IMR-90 (cell line): ENCODE measurements at regions not wholly inside any gene's neighbourhood (a gene's known extent, or its start where the extent isn't known, plus 50 kb on each side); places are given as distances from the start of the nearest gene placed in this dataset.

Experiments used
- ATAC-seq: fragments of 200-7000 bp; cut with Tn5 transposase; 2 replicates; pipeline ENCODE4 v1.9.1; 2020; ENCODE audit warnings: low read depth, mild to moderate bottlenecking, moderate library complexity
- BruUV-seq: library from RNA; stranded (reverse); fragments of 400-500 nt; replicated peaks from 2 replicates; lab custom pipeline; 2021; lab: Mats Ljungman, UMichigan
- CTCF ChIA-PET: fragments of 300-600 bp; formaldehyde crosslinking; extraction: SDS; loops from one replicate; lab custom pipeline; 2021; ENCODE audit warnings: antibody characterized with exemption; lab: Yijun Ruan, JAX
- POLR2A ChIA-PET: fragments of 300-600 bp; sonication (Branson Sonifier 250); formaldehyde crosslinking; loops from one replicate; lab custom pipeline; 2022; ENCODE audit warnings: antibody characterized with exemption; ENCODE audit not compliant: unreplicated experiment; lab: Charles Lee
- DNase-seq: peaks from one replicate; pipeline ENCODE4 v3.0.0; 2013
- H2AFZ ChIP-seq: replicated peaks from 2 replicates; pipeline ENCODE3; 2013; ENCODE audit warnings: low read length, mild to moderate bottlenecking; ENCODE audit not compliant: poor library complexity
- H2AK5ac ChIP-seq: 2 replicates; pipeline ENCODE4 v1.6.1; 2013; ENCODE audit warnings: low read depth, low read length, inconsistent platforms
- H2AK9ac ChIP-seq: replicated peaks from 2 replicates; pipeline ENCODE3; 2013; ENCODE audit warnings: mild to moderate bottlenecking, low read depth, low read length, moderate library complexity; ENCODE audit not compliant: poor library complexity
- H2BK120ac ChIP-seq: 2 replicates; pipeline ENCODE4 v1.6.1; 2013; ENCODE audit warnings: low read depth, low read length, inconsistent platforms
- H2BK15ac ChIP-seq: 3 replicates; pipeline ENCODE4 v1.6.1; 2013; ENCODE audit warnings: low read depth, low read length, inconsistent platforms
- H2BK20ac ChIP-seq: 2 replicates; pipeline ENCODE4 v1.6.1; 2013; ENCODE audit warnings: low read depth, mild to moderate bottlenecking, inconsistent platforms, low read length, moderate library complexity
- H2BK5ac ChIP-seq: 2 replicates; pipeline ENCODE4 v1.6.1; 2013; ENCODE audit warnings: mild to moderate bottlenecking, low read depth, low read length, inconsistent platforms; ENCODE audit not compliant: poor library complexity, severe bottlenecking
- H3K14ac ChIP-seq: replicated peaks from 2 replicates; pipeline ENCODE4 v1.6.1; 2013; ENCODE audit warnings: low read depth, low read length, inconsistent platforms
- H3K18ac ChIP-seq: 2 replicates; pipeline ENCODE4 v1.6.1; 2013; ENCODE audit warnings: low read depth, low read length, control low read depth
- H3K23ac ChIP-seq: 2 replicates; pipeline ENCODE4 v1.6.1; 2013; ENCODE audit warnings: low read depth, low read length, inconsistent platforms
- H3K27ac ChIP-seq: 2 replicates; pipeline ENCODE4 v1.5.1; 2013; ENCODE audit warnings: mild to moderate bottlenecking, control low read depth, low read length; ENCODE audit not compliant: insufficient read depth
- H3K27me3 ChIP-seq: 2 replicates; pipeline ENCODE4 v1.6.1; 2013; ENCODE audit warnings: low read length; ENCODE audit not compliant: control insufficient read depth, insufficient read depth
- H3K36me3 ChIP-seq: 2 replicates; pipeline ENCODE4 v1.6.1; 2013; ENCODE audit warnings: low read length, mixed read lengths; ENCODE audit not compliant: control insufficient read depth, insufficient read depth
- H3K4ac ChIP-seq: 2 replicates; pipeline ENCODE4 v1.6.1; 2013; ENCODE audit warnings: low read depth, low read length, inconsistent platforms
- H3K4me1 ChIP-seq: 2 replicates; pipeline ENCODE4 v1.6.1; 2013; ENCODE audit warnings: low read length, mixed read lengths; ENCODE audit not compliant: control insufficient read depth, insufficient read depth
- H3K4me2 ChIP-seq: 2 replicates; pipeline ENCODE4 v1.6.1; 2013; ENCODE audit warnings: low read depth, mild to moderate bottlenecking, control low read depth, low read length, moderate library complexity
- H3K4me3 ChIP-seq: 2 replicates; pipeline ENCODE4 v1.5.1; 2013; ENCODE audit warnings: low read depth, mild to moderate bottlenecking, control low read depth, low read length, moderate library complexity; ENCODE audit not compliant: insufficient read depth
- H3K56ac ChIP-seq: 2 replicates; pipeline ENCODE4 v1.6.1; 2013; ENCODE audit warnings: low read length, inconsistent platforms; ENCODE audit not compliant: insufficient read depth; ENCODE audit errors: extremely low read depth
- H3K79me1 ChIP-seq, 2 experiments: 2 replicates each; pipeline ENCODE4 v1.6.1; 2013; ENCODE audit warnings: low read length in 2 of 2, inconsistent platforms in 1 of 2, low read depth in 1 of 2
- H3K9ac ChIP-seq: 2 replicates; pipeline ENCODE4 v1.6.1; 2013; ENCODE audit warnings: low read depth, low read length, control low read depth
- H3K9me1 ChIP-seq: 2 replicates; pipeline ENCODE4 v1.6.1; 2013; ENCODE audit warnings: low read length, inconsistent platforms; ENCODE audit not compliant: insufficient read depth
- H3K9me3 ChIP-seq: 2 replicates; pipeline ENCODE4 v1.6.1; 2013; ENCODE audit warnings: low read length; ENCODE audit not compliant: control insufficient read depth, insufficient read depth
- H4K20me1 ChIP-seq: 2 replicates; pipeline ENCODE4 v1.6.1; 2013; ENCODE audit warnings: low read length, inconsistent platforms; ENCODE audit not compliant: insufficient read depth
- H4K5ac ChIP-seq: 2 replicates; pipeline ENCODE4 v1.6.1; 2013; ENCODE audit warnings: mild to moderate bottlenecking, low read depth, low read length, control low read depth
- H4K8ac ChIP-seq, 2 experiments: 2 replicates each; pipeline ENCODE4 v1.6.1; 2013; ENCODE audit warnings: low read depth in 2 of 2, low read length in 2 of 2, control low read depth in 1 of 2, inconsistent platforms in 1 of 2
- H4K91ac ChIP-seq: 2 replicates; pipeline ENCODE4 v1.6.1; 2013; ENCODE audit warnings: low read depth, low read length, inconsistent platforms; ENCODE audit not compliant: insufficient read depth
- BHLHE40 ChIP-seq: fragments of 150-350 bp; IDR thresholded peaks from 2 replicates; pipeline ENCODE4 v1.6.1; 2016; ENCODE audit warnings: mild to moderate bottlenecking, low read depth, low read length
- CEBPB ChIP-seq: IDR thresholded peaks from 2 replicates; pipeline ENCODE4 v1.6.1; 2012; ENCODE audit warnings: low read depth, low read length, improper control_type of control experiment
- CHD1 ChIP-seq: IDR thresholded peaks from 2 replicates; pipeline ENCODE4 v1.6.1; 2012; ENCODE audit warnings: low read depth, low read length, improper control_type of control experiment
- CTCF ChIP-seq: conservative IDR thresholded peaks from 2 replicates; pipeline ENCODE4 v1.5.1; 2012; ENCODE audit warnings: mild to moderate bottlenecking, low read depth, low read length, improper control_type of control experiment
- ELK1 ChIP-seq: fragments of 150-350 bp; IDR thresholded peaks from 2 replicates; pipeline ENCODE4 v1.6.1; 2016; ENCODE audit warnings: low read depth, mild to moderate bottlenecking, low read length, moderate library complexity, borderline replicate concordance
- FOS ChIP-seq: fragments of 150-350 bp; IDR thresholded peaks from 2 replicates; pipeline ENCODE4 v1.6.1; 2016; ENCODE audit warnings: low read depth, low read length
- MAFK ChIP-seq: IDR thresholded peaks from 2 replicates; pipeline ENCODE4 v1.6.1; 2012; ENCODE audit warnings: low read depth, low read length, improper control_type of control experiment
- MAZ ChIP-seq: IDR thresholded peaks from 2 replicates; pipeline ENCODE4 v1.6.1; 2012; ENCODE audit warnings: low read depth, mild to moderate bottlenecking, low read length, improper control_type of control experiment, moderate library complexity, borderline replicate concordance
- MXI1 ChIP-seq: IDR thresholded peaks from 2 replicates; pipeline ENCODE4 v1.6.1; 2012; ENCODE audit warnings: low read depth, mild to moderate bottlenecking, low read length, moderate library complexity, borderline replicate concordance
- NFE2L2 ChIP-seq: fragments of 150-350 bp; IDR thresholded peaks from 2 replicates; pipeline ENCODE4 v1.6.1; 2016; ENCODE audit warnings: low read depth, mild to moderate bottlenecking, low read length
- POLR2A ChIP-seq: IDR thresholded peaks from 2 replicates; pipeline ENCODE4 v1.6.1; 2012; ENCODE audit warnings: mild to moderate bottlenecking, low read depth, low read length
- RAD21 ChIP-seq: IDR thresholded peaks from 2 replicates; pipeline ENCODE4 v1.6.1; 2012; ENCODE audit warnings: low read length, improper control_type of control experiment
- RCOR1 ChIP-seq: IDR thresholded peaks from 2 replicates; pipeline ENCODE4 v1.6.1; 2012; ENCODE audit warnings: mild to moderate bottlenecking, low read length, improper control_type of control experiment; ENCODE audit not compliant: insufficient replicate concordance
- RFX5 ChIP-seq: IDR thresholded peaks from 2 replicates; pipeline ENCODE4 v1.8.0; 2012; ENCODE audit warnings: low read depth, mild to moderate bottlenecking, low read length, moderate library complexity
- SMC3 ChIP-seq: fragments of 150-350 bp; IDR thresholded peaks from 2 replicates; pipeline ENCODE4 v1.6.1; 2016; ENCODE audit warnings: low read depth, mild to moderate bottlenecking, antibody characterized with exemption, low read length, moderate library complexity
- USF2 ChIP-seq: fragments of 150-350 bp; IDR thresholded peaks from 2 replicates; pipeline ENCODE4 v1.6.1; 2017; ENCODE audit warnings: mild to moderate bottlenecking, antibody characterized with exemption, low read length, low read depth
- WGBS, 2 experiments: methylation state at CpG; one replicate each; pipeline versions ENCODE4 v1.1.5 to v1.1.7; 2013; ENCODE audit warnings: missing lambda C conversion rate in 2 of 2; ENCODE audit not compliant: insufficient read length in 1 of 2; ENCODE audit errors: extremely low coverage in 2 of 2; 5-methylcytosine and 5-hydroxymethylcytosine counted together
- dilution Hi-C: fragments of 300-500 bp; cut with HindIII; formaldehyde crosslinking; loops from one replicate; pipeline ENCODE4 v1.14.3; 2018; ENCODE audit warnings: low sequenced_read_pairs; ENCODE audit not compliant: unreplicated experiment
- in situ Hi-C: fragments of 300-500 bp; cut with MboI; formaldehyde crosslinking; loops from 3 replicates; pipeline ENCODE4 v1.14.3; 2019; ENCODE audit warnings: low sequenced_read_pairs, inconsistent platforms, mixed read lengths
- intact Hi-C: fragments of 100-400 bp; cut with micrococcal nuclease; formaldehyde crosslinking; loops from 2 replicates; pipeline ENCODE4 v1.10.0; 2022

GRCh38 chr3:81974751-81975150 lies 213.3 kb upstream of the GBE1 start:
- Histone ChIP-seq H3K4me2 (no peak overlapping the region), H2AFZ (no peak overlapping the region), H3K14ac (no peak overlapping the region), H3K4me3 (no peak overlapping the region), H2BK15ac (no peak overlapping the region), H3K4me1 (no peaks in the 10 kb centered on the region), H3K9me1 (no peaks in the 10 kb centered on the region), H3K36me3 (no peaks in the 10 kb centered on the region), H3K27me3 (no peaks in the 10 kb centered on the region), H2AK9ac (no peak overlapping the region), H3K27ac (no peak overlapping the region), H3K23ac (no peak overlapping the region), H3K9me3 (no peaks in the 10 kb centered on the region), H2AK5ac (no peak overlapping the region), H3K56ac (no peak overlapping the region), H2BK20ac (no peak overlapping the region), H2BK120ac (no peak overlapping the region), H4K91ac (no peak overlapping the region), H2BK5ac (no peak overlapping the region), H3K79me1 (no peaks in the 10 kb centered on the region), H3K4ac (no peak overlapping the region), H3K9ac (no peak overlapping the region), H4K8ac (no peak overlapping the region), H4K5ac (no peak overlapping the region), H3K18ac (no peak overlapping the region), H4K20me1 (no peaks in the 10 kb centered on the region)
- no TSS peak for BruUV-seq
- dilution Hi-C loops = no loop called here
- intact Hi-C loops = no loop called here
- no CpG with 5 or more reads among the region's 2 CpGs for WGBS, 2 experiments
- ChIA-PET POLR2A (no interaction called here), CTCF (no interaction called here)
- TF ChIP-seq FOS (no peak), CHD1 (no peak), RFX5 (no peak), BHLHE40 (no peak), MAFK (no peak), RAD21 (no peak), ELK1 (no peak), SMC3 (no peak), RCOR1 (no peak), NFE2L2 (no peak), MXI1 (no peak), USF2 (no peak), POLR2A (no peak), CEBPB (no peak), MAZ (no peak), CTCF (no peak)
- ATAC-seq = no peak
- in situ Hi-C loops = no loop called here
- no peak for DNase-seq
